ENCODE measurements at regions not wholly inside any gene's neighbourhood (a gene's known extent, or its start where the extent isn't known, plus 50 kb on each side); places are given as distances from the start of the nearest gene placed in this dataset.
"Not testable (repeated sequence)": the region's sequence is repeated elsewhere in the genome, so short reads cannot be mapped to it uniquely, and the experiment has no call there.

DNA sequence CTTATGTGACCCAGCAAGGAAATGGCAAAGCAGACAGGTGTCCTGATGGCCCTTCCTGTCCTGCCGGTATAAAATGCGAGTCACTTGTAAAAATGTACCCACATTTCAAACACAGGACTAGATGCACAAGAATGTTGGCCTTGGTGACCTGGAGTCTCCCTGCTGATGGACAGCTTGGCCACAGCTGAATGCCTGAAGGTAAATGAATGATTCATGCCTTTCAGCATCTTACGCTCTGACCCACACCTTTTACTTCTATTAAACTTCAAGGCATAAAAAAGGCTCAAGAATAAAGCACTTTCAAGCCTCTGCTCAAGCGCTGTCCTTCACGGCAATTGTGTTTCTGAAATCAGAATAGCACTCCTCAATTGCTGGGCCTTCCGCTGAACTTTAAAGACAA lies 228.0 kb upstream of the SLCO3A1 start:
- no peak for DNase-seq

- no peak for DNase-seq
These were observed 225.8 kb upstream of the SLCO3A1 start for GRCh38 chr15:91627473-91628278.

GRCh38 chr15:91630090-91630489 lies 223.4 kb upstream of the SLCO3A1 start:
- no peak for DNase-seq

DNA sequence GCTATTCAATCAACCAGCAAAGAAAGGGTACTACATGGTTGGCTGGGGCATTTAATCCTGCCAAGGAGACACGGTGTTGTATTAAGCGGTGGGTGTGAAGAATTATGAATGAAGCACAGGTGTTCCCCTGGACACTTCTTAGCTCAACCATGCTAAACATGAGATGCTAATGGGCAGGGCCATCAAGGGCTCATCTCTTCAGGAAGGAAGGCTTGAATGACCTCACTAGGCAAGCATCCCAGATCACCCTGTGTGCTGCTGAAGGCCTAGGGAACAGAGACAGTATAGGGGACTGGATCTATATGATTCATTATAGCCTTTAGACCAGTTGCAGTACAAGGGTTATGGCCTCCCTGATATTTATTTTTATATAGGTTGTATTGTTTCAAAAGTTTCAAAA lies 221.3 kb upstream of the SLCO3A1 start:
- no peak for DNase-seq

GRCh38 chr15:91632981-91633380 lies 220.5 kb upstream of the SLCO3A1 start:
- DNase-seq: no peak

DNA sequence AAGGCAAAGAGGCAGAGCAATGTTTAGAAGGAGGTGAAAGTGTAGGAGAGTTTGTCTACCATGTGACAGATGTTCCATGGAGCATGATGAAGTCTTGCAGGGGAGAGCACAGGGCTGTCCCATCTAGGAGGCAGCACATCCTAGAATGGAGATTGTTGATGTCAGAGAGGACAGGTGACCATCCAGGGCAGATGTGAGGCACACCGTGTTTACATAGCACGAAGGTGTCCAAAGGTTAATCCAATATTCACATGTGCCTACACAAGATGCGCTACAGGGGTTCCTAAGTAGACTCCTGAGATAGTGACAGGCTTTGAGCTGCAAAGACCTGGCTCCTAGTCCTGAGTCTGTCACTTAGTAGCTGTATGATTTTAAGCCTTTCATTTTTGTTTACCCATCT lies 219.3 kb upstream of the SLCO3A1 start:
- DNase-seq: no peak

DNA sequence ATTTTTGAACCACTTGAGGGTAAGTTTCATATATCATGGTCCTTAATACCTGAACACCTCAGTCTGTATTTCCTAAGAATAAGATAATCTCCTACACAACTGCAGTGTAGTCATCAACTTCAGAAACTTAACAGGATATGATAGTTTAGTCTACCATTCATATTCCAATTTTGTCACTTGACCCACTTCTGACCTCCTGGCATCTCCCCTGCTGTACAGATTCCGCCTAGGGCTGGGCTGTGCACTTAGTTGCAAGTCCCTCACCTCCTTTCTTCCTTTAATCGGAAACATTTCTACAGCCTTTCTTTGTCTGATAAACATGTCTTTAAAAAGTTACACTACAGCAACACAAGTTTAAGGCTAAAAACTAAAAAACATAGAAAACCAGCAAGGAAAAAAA lies 218.4 kb upstream of the SLCO3A1 start:
- DNase-seq: no peak

GRCh38 chr15:91635641-91636040 lies 217.9 kb upstream of the SLCO3A1 start:
- DNase-seq: no peak

DNA sequence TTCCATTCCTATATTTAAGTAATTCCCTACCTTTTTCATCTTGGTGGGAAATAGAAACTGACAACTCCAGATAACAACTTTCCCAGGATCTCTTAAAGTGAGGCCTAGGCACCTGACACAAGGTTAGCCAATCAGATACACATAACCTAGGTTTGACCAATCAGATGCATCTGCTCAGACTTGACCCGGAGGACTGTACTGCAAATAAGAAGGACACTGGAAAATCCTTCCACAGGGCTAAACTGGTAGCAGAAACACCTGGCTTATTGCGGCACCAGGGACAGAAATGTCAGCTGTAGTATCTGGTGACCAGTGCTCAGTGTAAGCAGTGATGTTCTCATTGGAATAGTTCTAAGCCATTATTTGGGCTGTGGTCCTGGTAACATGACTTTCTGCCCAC lies 204.5 kb upstream of the SLCO3A1 start:
- no peak for DNase-seq

DNA sequence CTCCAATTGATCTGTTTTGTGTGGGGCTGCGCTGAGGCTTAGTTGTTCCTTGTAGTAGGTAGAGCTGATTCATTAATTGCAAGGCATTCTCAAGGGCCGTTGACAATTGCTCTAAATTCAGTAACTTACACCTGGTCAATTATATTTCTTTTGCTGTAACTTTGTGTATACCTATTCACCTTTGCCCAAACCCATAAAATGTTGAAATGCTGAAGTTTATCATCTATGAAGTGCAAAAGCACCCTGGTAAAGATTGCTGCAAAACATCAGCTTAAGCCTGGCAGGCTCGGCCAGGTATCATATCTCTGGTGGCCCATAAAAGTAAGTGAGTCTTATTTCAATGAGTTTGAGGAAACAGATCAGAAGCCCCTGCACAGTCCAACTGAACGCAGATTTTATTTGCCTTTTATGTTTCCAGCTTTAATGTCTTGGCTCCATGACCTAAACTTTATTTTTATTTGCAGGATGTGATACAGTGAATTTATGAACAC lies 203.6 kb upstream of the SLCO3A1 start:
- DNase-seq: no peak

DNA sequence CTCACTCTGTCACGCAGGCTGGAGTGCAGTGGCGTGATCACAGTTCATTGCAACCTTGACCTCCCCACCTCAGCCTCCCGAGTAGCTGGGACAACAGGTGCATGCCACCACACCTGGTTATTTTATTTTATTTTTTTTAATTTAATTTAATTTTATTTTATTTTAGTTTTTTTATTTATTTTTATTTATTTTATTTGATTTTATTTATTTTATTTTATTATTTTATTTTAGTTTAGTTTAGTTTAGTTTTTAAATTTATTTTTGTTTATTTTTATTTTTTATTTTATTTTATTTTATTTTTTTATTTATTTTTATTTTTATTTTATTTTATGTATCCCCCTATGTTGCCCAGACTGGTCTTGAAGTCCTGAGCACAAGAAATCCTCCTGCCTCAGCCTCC lies 202.3 kb upstream of the SLCO3A1 start:
- no peak for DNase-seq

GRCh38 chr15:91652610-91653207 lies 200.8 kb upstream of the SLCO3A1 start:
- DNase-seq: no peak

- not testable (repeated sequence) for DNase-seq
These were observed 197.8 kb upstream of the SLCO3A1 start for GRCh38 chr15:91655563-91656290.

DNA sequence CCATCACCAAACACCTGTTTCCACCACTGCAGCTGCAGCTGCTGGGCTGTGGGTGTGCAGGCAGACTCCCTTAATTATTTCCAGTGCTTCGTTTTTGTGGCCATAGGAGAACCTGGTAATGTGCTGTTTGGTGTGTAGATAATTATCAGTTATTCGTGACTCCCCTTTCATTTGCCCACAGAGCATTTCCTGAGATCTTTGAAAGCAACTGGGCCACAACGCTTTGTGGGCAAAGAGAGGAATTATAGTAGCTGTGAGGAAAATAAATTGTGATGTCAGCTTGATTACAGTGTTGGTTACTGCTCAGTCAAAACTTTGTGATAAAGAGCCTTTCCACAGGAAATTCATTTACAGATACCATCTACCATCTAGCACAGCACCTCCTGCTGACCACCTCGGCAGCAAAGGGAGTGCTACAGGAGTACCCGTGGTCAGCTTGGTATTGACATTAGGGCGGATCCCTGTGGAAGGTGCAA lies 193.3 kb upstream of the SLCO3A1 start:
- no peak for DNase-seq

GRCh38 chr15:91664224-91664836 lies 189.2 kb upstream of the SLCO3A1 start:
- no peak for DNase-seq

DNA sequence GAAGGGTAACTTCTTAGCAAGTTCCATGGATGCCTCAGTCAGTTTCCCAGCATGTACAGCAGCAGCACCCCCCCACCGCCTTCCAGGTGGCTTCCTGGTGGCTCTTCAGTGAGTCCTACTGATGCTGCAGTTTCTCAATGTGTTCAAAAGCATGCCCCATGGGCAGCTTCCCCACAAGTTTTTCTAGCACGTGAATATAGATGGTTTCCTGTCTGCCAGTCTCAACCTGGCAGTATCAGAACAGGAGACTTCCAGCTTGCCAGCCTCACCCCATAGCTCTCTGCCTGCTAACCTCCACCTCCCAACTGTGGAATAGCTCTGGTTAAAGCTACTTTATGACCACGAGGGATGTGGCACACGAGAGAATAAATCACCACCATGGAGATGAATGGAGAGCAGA lies 188.3 kb upstream of the SLCO3A1 start:
- DNase-seq: no peak

DNA sequence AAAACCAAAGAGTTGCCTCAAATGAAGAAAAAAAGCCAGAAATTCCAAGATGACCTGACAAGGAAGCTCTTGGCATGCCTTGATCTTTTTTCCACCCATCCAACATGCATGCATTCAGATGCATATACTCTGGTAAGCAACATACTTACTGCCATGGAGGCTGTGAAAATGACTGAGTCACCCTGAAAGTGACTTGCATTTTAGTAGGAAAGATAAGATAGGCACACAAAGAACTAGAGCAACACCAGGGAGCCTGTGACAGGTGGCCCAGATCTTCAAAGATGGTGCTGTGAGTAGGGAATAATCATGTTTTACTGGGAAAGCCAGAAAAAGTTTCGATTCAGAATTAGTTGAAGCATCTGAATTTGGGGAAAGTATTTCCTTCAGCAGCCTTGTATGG lies 185.1 kb upstream of the SLCO3A1 start:
- DNase-seq: no peak

- DNase-seq: no peak
These were observed 183.4 kb upstream of the SLCO3A1 start for GRCh38 chr15:91670108-91670507.

GRCh38 chr15:91678003-91678402 lies 175.5 kb upstream of the SLCO3A1 start:
- no peak for DNase-seq

DNA sequence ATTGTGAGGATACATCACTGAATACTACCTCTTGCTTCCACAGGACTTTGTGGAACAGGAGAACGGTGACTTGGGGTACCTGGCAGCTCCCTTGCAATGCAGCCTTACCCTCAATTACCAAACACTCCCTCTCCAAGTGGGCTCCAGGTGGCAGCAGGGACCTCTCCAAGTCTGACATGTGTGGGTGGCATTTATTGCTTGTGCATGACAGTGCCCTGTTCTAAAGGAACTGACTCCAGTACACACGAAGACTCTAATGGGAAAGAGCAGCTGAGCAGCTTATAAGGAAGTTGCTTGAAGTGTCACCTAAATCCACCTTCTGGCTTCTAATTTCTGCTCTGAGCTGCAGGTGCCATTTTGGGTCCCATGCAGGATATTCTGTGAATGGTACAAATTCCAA lies 174.1 kb upstream of the SLCO3A1 start:
- DNase-seq: no peak

DNA sequence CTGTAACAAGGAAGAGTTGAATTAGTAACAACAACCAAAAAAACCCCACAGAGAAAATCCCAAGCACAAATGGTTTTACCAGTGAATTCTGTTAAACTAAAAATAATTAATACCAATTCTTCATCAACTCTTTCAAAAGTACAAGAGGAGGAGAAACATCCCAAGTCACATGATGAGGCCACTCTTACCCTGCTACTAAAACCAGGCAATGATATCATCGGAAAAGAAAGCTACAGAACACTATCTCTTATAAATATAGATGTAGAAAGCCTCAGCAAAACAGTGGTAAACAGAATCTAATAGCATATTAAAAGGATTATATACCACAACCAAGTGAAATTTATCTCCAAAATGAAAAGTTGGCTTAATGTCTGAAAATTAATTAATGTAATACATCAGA lies 168.1 kb upstream of the SLCO3A1 start:
- no peak for DNase-seq

GRCh38 chr15:91688811-91689210 lies 164.7 kb upstream of the SLCO3A1 start:
- no peak for DNase-seq

- DNase-seq: no peak
These were observed 164.1 kb upstream of the SLCO3A1 start for GRCh38 chr15:91689377-91689776.
